SK-N-MC (cell line): ENCODE measurements at regions not wholly inside any gene's neighbourhood (a gene's known extent, or its start where the extent isn't known, plus 50 kb on each side); places are given as distances from the start of the nearest gene placed in this dataset.
"Not testable (repeated sequence)": the region's sequence is repeated elsewhere in the genome, so short reads cannot be mapped to it uniquely, and the experiment has no call there.

Source experiments
- DNase-seq: peaks from one replicate; pipeline ENCODE4 v3.0.0-alpha.2; 2011; ENCODE audit warnings: low read depth, low spot score
- H3K27ac ChIP-seq: fragments of 200-600 bp; sonication (generic); 2 replicates; pipeline ENCODE4 v1.5.1; 2016; ENCODE audit warnings: mixed run types
- H3K36me3 ChIP-seq: fragments of 200-600 bp; sonication (generic); 2 replicates; pipeline ENCODE4 v1.6.1; 2017; ENCODE audit warnings: antibody characterized with exemption, low read length, mixed read lengths; ENCODE audit not compliant: insufficient read depth
- H3K4me3 ChIP-seq: fragments of 200-600 bp; sonication (generic); 2 replicates; pipeline ENCODE4 v1.5.1; 2016
- H3K9ac ChIP-seq: fragments of 200-600 bp; sonication (generic); 2 replicates; pipeline ENCODE4 v1.8.0; 2017; ENCODE audit warnings: mixed run types, mixed read lengths; ENCODE audit not compliant: insufficient read length
- H3K9me3 ChIP-seq: fragments of 200-600 bp; sonication (generic); 2 replicates; pipeline ENCODE4 v1.6.1; 2017; ENCODE audit warnings: low read depth, mild to moderate bottlenecking, antibody characterized with exemption, low read length, moderate library complexity, mixed read lengths
- EZH2 ChIP-seq: fragments of 200-600 bp; sonication (generic); IDR thresholded peaks from one replicate; pipeline ENCODE4 v1.6.1; 2017; ENCODE audit warnings: antibody characterized with exemption
- FOXP2 ChIP-seq: optimal IDR thresholded peaks from 2 replicates; pipeline ENCODE3; 2011; ENCODE audit warnings: mild to moderate bottlenecking, moderate library complexity; ENCODE audit not compliant: insufficient read depth; ENCODE audit errors: extremely low read length, control extremely low read depth
- POLR2AphosphoS5 ChIP-seq: IDR thresholded peaks from 2 replicates; pipeline ENCODE4 v1.6.1; 2012; ENCODE audit warnings: mild to moderate bottlenecking, low read depth, low read length, borderline replicate concordance

DNA sequence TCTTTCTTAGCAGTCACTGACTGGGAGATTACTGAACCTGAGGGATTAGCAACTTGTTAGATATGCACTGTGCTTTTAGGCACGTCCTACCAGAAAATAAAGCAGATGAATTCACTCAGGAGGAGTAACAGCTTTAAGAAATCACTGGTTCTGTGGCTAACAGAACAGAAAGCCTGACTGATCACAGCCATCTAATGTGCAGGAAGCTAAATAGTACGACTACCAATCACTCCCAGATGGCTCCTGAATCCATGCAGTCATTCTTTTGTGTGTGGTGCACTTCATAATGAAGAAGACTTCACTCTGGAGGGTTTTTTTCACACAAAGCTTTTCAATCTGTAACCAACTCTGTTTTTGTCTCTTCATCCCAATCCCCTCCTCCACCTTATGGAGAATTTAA is 305.3 kb upstream of the INTU start:
- Histone ChIP-seq H3K27ac (no peak overlapping the region), H3K4me3 (no peak overlapping the region), H3K36me3 (no peaks in the 10 kb centered on the region), H3K9ac (no peak overlapping the region), H3K9me3 (no peaks in the 10 kb centered on the region; the same call in 1 of the 2 replicates)
- no peak for DNase-seq
- TF ChIP-seq EZH2, result no peak
- no peak for TF ChIP-seq FOXP2
- TF ChIP-seq POLR2AphosphoS5, result no peak

DNA sequence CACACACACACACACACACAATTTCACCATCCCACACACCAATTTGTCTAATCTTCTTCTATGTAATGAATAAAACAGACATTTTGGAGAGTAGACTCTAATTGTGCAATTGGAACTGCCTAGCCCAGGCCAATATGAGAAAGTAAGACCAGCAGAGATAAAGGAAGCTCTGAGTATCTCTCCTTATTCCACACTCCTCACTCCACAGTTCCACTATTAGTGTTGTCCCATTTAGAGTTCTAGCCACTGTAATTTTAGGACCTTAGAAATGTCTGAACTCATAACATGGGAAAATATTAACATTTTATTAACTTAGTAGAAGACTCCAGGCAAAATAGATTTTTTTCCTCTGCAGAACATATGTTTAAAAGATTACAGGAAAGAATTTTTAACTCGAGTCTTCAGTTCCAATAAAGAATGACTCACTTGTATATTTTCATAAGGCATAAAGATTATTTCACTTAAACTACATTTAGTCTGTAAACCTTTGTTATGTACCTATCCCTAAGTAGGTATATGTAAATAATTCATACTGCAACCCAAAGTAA is 297.6 kb upstream of the INTU start:
- Histone ChIP-seq H3K27ac (no peak overlapping the region), H3K9me3 (no peaks in the 10 kb centered on the region), H3K36me3 (no peaks in the 10 kb centered on the region), H3K9ac (no peak overlapping the region), H3K4me3 (no peak overlapping the region)
- no peak for DNase-seq
- TF ChIP-seq FOXP2, result no peak

DNA sequence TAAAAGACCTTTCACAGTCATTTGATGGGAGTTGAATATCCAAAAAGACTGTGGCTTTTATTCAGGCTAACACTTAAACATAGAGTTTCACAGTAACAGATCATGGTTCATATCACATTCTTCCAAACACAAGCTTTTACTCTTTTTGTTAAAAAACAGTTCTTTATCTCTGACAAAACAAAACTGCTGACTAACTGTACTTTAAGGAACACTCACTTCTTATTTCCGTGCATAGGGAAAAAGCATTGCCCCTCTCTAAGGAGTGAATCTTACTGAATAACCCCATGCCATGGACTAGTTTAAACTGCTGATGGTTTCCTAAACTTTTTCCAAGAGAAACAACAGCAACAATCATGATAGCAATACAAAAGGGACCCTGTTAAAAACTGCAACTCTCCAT is 297.0 kb upstream of the INTU start:
- Histone ChIP-seq H3K4me3 (no peak overlapping the region), H3K9ac (no peak overlapping the region), H3K36me3 (no peaks in the 10 kb centered on the region), H3K27ac (no peak overlapping the region), H3K9me3 (no peaks in the 10 kb centered on the region)
- TF ChIP-seq EZH2 (no peak), POLR2AphosphoS5 (no peak), FOXP2 (no peak)
- DNase-seq, result no peak

DNA sequence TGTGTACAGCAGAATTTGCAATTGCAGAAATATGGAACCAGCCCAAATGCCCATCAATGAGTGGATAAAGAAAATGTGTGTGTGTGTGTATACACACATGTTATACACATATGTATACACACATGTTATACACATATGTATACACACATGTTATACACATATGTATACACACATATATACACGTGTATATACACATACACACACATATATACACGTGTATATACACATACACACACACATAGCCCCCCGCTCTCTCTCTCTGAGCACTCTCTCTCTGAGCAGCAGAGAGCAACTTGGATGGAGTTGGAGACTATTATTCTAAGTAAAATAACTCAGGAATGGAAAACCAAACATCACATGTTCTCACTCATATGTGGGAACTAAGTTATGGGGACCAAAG is 289.6 kb upstream of the INTU start:
- H3K27ac ChIP-seq, H3K9me3 ChIP-seq, DNase-seq, H3K9ac ChIP-seq, H3K4me3 ChIP-seq, H3K36me3 ChIP-seq: not testable (repeated sequence)

DNA sequence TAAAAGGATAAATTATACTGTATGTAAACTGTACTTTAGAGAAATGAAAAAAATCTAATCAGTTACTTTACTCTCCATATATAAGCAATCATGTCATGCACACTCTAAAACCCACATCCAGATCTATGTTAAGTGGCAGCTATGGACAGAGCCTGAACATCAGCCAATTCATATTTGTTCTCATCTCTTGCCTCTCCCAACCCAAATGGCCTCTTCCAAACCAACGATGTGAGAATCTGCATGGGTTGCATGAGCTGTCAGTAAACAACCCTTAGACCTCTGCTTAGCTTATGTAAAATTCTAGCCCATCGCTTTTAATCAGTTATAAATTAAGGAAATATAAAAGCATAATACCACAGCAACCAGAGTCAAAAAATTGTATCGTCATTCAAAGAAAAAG is 288.7 kb upstream of the INTU start:
- Histone ChIP-seq H3K9ac (no peak overlapping the region), H3K36me3 (no peaks in the 10 kb centered on the region), H3K4me3 (no peak overlapping the region), H3K27ac (no peak overlapping the region), H3K9me3 (no peaks in the 10 kb centered on the region)
- no peak for DNase-seq
- no peak for TF ChIP-seq POLR2AphosphoS5
- TF ChIP-seq FOXP2, result no peak
- no peak for TF ChIP-seq EZH2

DNA sequence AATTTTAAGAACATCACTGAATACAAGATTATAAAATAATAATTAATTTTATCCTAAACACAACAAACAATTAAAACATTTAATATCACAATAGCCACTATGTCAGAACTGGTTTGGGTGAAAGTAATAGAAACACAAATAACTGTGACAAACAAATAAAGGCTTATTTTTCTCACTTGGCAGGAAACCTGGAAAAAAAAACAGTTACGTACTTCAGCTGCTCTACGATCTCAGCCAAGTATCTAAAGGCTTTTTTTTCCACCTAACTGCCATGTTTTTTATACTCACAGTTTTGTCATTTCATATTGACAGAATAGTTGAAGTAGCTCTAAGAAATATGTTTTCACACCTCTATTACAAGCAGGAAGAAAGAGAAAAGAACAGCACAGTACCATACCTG is 284.8 kb upstream of the INTU start:
- no peak overlapping the region for H3K9ac ChIP-seq
- peaks cover 3% of the 10 kb centered on the region; the same call in 1 of the 2 replicates for H3K9me3 ChIP-seq
- no peak overlapping the region for H3K4me3 ChIP-seq
- H3K36me3 ChIP-seq, result no peaks in the 10 kb centered on the region
- no peak overlapping the region for H3K27ac ChIP-seq
- DNase-seq, result no peak
- TF ChIP-seq FOXP2, result no peak
- TF ChIP-seq EZH2, result no peak
- TF ChIP-seq POLR2AphosphoS5, result no peak

DNA sequence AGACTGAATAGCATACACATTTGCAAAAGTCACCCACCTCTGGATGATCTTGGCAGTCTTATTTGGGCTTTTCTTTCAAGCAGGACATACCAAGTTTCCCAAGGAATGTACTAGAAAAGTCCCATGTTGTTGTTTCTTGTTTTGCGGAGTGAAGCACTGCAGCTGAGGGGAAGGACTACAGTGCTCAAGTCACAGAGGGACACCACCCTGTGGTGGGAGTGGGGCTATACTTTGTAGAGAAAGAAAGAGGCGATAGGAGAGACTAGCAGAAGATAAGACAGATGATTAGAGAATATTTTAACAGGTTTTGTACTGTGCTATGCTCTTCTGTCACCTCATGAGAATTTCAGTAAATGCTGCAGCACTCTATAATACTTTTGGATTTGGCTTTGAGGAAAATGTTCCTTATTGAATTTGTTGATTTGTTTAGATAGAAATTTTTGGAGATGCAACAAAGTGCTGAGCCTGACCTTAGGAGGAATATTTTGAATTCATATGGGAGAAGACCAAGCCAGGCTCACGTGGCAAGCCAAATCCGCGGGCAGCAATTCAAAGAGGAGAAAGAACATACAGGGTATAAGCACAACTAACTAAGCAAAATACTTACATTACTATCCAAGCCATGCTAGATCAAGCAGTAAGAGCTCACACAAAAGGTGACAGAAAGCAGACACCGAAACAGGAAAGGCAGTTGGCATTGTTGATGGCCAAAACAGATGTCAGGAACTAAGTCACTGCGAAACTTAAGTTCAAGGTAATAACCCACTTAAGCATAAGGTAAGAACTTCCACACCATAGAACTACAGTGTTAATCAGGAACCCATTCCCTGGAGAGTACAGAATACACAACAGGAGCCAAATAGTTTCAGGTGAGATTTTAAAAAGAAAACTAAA is 280.3 kb upstream of the INTU start:
- H3K27ac ChIP-seq, result no peak overlapping the region
- H3K9ac ChIP-seq, result no peak overlapping the region
- peaks cover 3% of the 10 kb centered on the region; the same call in 1 of the 2 replicates for H3K9me3 ChIP-seq
- no peak overlapping the region for H3K4me3 ChIP-seq
- DNase-seq, result no peak
- no peaks in the 10 kb centered on the region for H3K36me3 ChIP-seq
- TF ChIP-seq POLR2AphosphoS5 (no peak), FOXP2 (no peak), EZH2 (no peak)

DNA sequence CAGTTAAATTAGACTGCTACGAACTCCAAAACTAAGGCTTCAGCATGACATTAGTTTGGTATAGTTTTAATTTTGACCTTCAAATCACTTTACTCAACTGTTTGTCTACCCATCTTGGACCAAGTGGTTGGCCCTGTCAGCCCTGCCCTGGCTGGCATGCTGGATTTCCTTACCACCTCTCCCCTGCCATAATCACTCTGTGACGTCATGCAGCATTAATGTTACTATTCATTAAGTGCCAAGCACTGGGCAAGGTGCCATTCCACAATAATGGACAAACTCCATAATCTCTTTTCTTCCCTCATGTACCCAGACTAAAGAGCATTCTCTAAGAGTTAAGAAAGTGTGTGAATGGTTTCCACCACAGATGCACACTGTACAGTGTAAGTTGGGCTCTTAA is 277.0 kb upstream of the INTU start:
- Histone ChIP-seq H3K4me3 (no peak overlapping the region), H3K36me3 (no peaks in the 10 kb centered on the region), H3K9me3 (no peaks in the 10 kb centered on the region; the same call in 1 of the 2 replicates), H3K27ac (no peak overlapping the region), H3K9ac (no peak overlapping the region)
- TF ChIP-seq EZH2, result no peak
- no peak for TF ChIP-seq FOXP2
- no peak for TF ChIP-seq POLR2AphosphoS5
- DNase-seq, result no peak

DNA sequence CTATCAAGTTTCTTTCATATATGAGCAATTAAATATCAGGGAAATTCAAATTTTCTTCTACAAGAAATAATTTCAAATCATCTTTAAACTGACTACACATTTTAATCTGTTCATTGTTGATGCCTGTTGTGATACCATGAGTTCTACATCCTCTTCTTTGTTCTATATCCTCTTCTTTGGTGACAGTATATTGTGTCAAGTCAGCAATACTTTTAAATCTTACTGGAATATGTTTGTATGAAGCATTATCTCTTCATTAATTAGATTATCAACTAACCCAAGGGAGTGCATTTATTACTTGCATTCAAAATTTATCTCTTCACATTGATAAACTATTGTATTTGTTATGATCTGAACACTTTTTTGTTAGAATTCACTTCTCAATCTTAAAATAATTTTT is 275.0 kb upstream of the INTU start:
- no peak overlapping the region for H3K4me3 ChIP-seq
- DNase-seq, result no peak
- TF ChIP-seq EZH2, result no peak
- H3K9me3 ChIP-seq, result no peaks in the 10 kb centered on the region; the same call in 1 of the 2 replicates
- no peak overlapping the region for H3K9ac ChIP-seq
- no peak overlapping the region for H3K27ac ChIP-seq
- no peaks in the 10 kb centered on the region for H3K36me3 ChIP-seq
